HG03097 (cell line): ENCODE measurements at regions not wholly inside any gene's neighbourhood (a gene's known extent, or its start where the extent isn't known, plus 50 kb on each side); places are given as distances from the start of the nearest gene placed in this dataset.
"Not testable (repeated sequence)": the region's sequence is repeated elsewhere in the genome, so short reads cannot be mapped to it uniquely, and the experiment has no call there.

Source experiments
- ATAC-seq: cut with Tn5 transposase; IDR thresholded peaks from one replicate; pipeline ENCODE4 v1.9.1; 2021; ENCODE audit not compliant: unreplicated experiment, low FRiP score

DNA sequence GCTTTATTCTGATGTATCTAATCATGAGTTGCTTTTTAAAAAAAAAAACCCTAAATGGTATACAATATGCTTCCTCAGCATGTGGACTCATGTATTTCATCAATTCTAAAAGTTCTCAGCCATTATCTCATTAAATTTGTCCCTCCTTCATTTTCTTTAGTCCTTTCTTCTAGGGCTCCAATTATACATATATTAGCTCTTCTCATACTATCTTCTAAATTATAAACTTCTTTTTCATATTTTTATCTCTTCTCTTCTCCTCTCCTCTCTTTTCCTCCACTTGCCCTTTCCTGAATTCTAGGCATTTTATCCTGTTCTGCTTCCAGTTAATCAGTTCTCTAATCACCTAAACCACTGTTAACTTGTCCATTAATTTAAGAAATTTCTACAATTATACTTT is 55.0 kb upstream of the IL33 start:
- no peak for ATAC-seq

GRCh38 chr9:6153425-6153824 is 62.2 kb upstream of the IL33 start:
- ATAC-seq, result no peak

DNA sequence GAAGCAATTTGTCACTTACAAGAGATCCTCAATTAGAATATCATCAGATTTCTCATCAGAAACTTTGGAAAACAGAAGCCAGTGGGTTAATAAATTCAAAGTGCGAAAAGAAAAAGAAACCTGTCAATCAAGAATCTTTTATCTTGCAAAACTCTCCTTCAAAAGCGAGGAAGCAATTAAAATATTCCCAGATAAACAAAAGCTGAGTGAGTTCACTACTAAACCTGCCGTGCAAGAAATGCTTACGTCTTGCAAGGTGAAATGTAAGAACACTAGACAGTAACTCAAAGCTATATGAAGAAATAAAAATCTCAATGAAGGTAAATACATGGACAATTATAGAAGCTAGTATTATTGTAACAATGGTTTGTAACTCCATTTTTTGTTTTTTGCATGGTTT is 62.8 kb upstream of the IL33 start:
- ATAC-seq, result no peak

DNA sequence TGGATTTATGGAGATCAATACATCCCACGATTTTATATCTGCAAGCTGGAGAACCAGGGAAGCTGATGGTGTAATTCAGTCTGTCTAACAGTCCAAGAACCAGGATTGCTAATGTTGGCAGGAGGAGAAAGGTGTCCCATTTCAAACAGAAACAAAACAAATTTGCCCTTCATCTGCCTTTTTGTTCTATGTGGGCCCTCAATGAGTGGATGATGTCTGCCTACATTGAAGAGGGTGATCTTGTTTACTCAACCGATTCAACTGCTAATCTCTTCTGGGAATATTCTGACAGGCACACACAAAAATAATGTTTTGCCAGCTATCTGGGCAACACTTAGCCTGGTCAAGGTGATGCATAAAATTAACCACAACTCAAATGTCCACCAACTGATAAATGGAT is 65.1 kb upstream of the IL33 start:
- ATAC-seq, result no peak

- no peak for ATAC-seq
Observed at GRCh38 chr9:6149315-6149714, 66.3 kb upstream of the IL33 start.

DNA sequence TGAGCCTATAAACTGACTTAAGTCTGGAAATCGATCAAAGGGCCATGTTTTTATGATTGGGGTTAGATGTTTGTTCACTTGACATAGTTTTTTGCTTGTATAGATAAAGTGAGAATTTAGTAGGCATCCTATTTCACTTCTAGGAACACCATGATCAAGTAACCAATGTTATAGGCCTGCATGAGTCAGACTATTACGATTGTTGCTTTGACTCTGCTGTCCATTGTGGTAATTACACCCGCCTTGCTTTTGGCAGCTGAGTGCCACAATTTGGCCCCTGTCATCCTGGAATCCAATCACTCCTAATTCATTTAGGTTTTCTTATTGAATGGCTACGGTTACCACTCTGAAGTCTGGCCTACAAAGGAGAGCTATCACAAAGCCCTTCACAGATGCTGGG is 67.8 kb upstream of the IL33 start:
- ATAC-seq, result no peak

DNA sequence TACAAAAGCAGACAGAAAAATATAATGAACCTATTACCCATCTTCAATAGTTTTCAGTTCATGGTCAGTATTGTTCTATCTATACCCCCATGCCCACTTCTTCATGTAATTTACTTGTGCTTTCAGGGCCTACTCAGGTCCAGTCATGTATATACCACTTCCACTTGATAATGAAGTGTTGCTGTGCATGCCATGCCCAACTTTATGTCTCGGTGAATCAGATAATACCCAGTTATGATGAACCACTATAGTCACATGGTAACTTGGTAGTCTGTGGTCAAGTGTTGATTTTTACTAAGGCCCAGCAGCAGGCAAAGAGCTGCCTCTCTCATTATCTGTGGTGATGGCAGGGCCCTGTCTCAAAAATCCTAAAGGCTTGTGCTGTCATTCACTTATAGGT is 70.7 kb upstream of the IL33 start:
- no peak for ATAC-seq

DNA sequence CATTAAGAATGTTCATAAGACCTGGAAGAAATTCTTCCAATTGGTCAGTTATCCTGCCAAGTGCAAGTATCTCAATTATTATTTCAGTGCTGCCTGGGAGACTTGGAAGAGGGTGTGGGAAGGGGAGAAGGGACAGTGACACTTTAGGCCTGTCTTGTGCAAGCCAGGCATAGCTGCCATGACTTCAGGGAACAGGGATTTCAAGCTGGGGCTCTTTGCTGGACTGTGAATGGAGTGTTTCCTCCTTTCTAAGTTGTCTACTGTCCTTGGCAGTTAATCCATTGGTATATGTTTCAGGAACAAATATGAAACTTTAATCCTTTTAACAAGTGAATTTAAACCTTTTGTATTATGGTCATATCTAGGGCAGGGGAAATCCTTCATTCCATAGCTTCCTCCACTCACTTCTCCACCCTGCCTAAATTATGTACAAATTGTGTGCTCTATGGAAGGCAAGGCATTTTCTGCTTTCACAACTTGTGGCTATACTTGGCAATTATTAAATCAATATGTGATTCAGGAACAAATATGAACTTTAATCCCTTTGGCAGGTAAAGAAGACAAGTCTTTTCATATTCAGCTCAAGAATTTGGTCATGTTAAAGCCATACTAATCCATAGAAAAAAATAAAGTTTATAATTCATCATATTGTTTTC is 72.7 kb upstream of the IL33 start:
- ATAC-seq, result no peak

- not testable (repeated sequence) for ATAC-seq
Observed at GRCh38 chr9:6135780-6136179, 79.8 kb upstream of the IL33 start.

GRCh38 chr9:6134661-6135180 is 80.9 kb upstream of the IL33 start:
- ATAC-seq, result no peak

- ATAC-seq, result peak; percentile 81
Observed at GRCh38 chr9:6133346-6134063, 82.1 kb upstream of the IL33 start.

- no peak for ATAC-seq
Observed at GRCh38 chr9:6132650-6133049, 83.0 kb upstream of the IL33 start.

- no peak for ATAC-seq
Observed at GRCh38 chr9:6128030-6128429, 87.6 kb upstream of the IL33 start.

GRCh38 chr9:6126377-6126776 is 89.2 kb upstream of the IL33 start:
- no peak for ATAC-seq

GRCh38 chr9:6123416-6123815 is 92.2 kb upstream of the IL33 start:
- ATAC-seq, result no peak

- no peak for ATAC-seq
Observed at GRCh38 chr9:6121707-6122106, 93.9 kb upstream of the IL33 start.

DNA sequence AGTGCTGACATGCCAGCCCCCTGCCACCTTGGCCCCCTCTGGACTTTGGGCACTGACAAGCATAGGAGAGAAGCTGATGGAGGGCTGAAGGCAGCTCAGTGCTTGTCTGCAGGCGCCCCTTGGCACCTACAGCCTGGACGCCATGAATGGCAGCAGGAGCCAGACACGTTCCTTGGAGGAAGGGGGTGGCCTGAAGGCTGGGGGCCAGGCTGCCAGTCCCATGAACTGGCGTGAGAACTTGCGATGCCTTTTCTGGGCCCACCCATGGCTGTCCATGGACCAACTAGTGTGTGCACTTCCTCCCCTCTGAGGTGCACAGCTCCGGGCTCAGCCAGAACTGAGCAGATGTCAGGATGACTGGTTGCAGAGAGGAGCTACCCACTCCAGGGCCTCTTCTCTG is 99.0 kb upstream of the RANBP6 start:
- ATAC-seq, result no peak

DNA sequence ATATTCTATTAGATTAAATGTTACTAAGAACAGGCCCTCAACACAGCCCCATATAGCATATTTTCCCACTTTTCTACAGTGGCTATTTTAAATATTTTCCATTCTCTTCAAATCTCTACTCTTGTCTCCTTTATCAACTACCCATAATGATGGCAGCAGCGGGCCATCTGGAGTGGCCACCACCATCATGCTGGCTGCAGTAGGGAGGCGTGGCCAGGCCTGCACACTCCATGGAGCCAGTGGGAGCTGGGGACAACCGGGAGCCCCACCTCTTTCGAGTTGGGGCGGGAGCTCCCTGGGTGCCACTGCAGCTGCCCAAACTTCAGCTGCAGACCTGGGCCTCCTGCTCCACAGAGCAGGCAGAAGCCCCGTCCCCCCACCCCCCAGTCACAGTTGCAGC is 98.4 kb upstream of the RANBP6 start:
- ATAC-seq, result no peak

- ATAC-seq, result no peak
Observed at GRCh38 chr9:6113312-6113711, 97.9 kb upstream of the RANBP6 start.

GRCh38 chr9:6109986-6110385 is 94.6 kb upstream of the RANBP6 start:
- ATAC-seq, result no peak

DNA sequence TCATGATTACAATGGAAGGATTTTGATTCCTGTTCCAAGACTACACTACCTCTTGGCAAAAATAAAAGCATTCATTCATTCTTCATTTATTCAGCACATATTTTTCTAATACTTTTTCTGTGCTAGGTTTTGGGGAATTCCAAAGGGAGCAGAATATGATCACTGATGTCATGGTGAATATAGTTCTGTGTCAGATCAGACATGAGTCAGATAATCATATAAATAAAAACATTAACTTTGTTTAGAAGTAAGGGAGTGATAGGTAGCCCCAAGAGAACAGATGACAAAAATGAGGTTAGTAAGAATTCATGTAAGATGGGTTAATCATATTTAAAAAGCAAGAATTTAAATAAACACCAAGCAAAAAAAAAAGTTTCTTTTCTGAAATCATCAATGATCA is 94.1 kb upstream of the RANBP6 start:
- no peak for ATAC-seq

GRCh38 chr9:6106711-6107339 is 91.4 kb upstream of the RANBP6 start:
- ATAC-seq, result peak; percentile 77
